ENCODE measurements at regions not wholly inside any gene's neighbourhood (a gene's known extent, or its start where the extent isn't known, plus 50 kb on each side); places are given as distances from the start of the nearest gene placed in this dataset.

- no peak for TF ChIP-seq CTCF (IDR thresholded peaks at IDR 0.05)
- no peak for TF ChIP-seq POLR2A (IDR thresholded peaks at IDR 0.05)
Measured at GRCh38 chr14:101068313-101069227, 165.0 kb upstream of the RTL1 start.
